ENCODE measurements at regions not wholly inside any gene's neighbourhood (a gene's known extent, or its start where the extent isn't known, plus 50 kb on each side); places are given as distances from the start of the nearest gene placed in this dataset.

DNA sequence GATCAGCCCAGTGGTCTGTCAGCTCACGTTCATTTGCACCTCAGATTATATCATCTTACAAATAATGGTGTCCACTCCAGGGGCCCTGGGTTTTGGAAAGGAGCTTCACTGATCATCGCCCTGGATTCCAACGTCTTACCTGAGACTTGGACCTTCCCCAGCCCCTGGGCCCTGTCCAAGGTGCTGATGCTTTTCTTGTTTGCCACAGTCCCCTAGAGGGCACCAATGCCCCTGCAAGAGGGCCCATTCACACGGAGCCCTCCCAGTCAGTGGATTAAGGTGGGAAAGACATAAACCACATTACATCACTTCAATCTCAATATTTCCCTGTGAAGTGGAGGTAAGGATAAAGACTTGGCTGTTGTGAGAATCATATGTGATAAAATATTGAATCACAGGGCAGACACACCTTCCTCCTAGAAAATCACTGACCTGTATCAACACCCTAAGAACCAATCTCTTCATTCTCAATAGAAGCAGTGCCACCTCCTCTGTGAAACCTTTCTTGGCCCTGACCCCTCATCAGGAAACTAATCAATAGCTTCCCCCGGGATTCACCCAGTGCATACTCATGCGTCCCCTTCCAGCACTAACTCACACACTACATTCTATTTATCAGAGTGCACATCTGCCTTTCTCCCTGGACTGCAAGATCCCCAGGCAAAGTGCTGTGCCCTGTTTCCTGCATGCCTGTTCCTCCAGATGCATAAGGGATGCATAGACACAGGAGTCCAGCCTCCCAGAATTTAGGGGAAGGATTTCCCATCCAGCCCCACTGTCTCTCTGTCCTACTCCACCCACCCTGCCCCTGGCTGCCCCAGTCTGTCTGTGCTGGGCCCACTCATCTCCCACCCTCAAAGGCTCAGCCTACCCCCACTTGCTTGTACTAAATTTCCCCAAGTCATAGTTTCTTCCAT is 167.0 kb downstream of the BUD13 start (continued):
- TF ChIP-seq ZNF614 (CRISPR knock-in tag; IDR thresholded peaks at IDR 0.05; ENCODE audit: borderline replicate concordance) (peak; percentile 60; the same call in 1 of the 2 replicates), KLF16 (CRISPR knock-in tag; IDR thresholded peaks at IDR 0.05) (peak in 1 of 2 experiments; percentile 91; a peak in 2 of 4 replicates), STAG1 (CRISPR knock-in tag; IDR thresholded peaks at IDR 0.05) (peak; percentile 63), GZF1 (CRISPR knock-in tag; IDR thresholded peaks at IDR 0.05) (no peak), AKNA (CRISPR knock-in tag; IDR thresholded peaks at IDR 0.05; ENCODE audit: borderline replicate concordance) (0 out of 2 replicates have a peak, but pooled peaks have one; percentile 68), HMG20A (CRISPR knock-in tag; IDR thresholded peaks at IDR 0.05; ENCODE audit: borderline replicate concordance) (no peak), CENPBD1 (CRISPR knock-in tag; IDR thresholded peaks at IDR 0.05; ENCODE audit: borderline replicate concordance, low read depth) (no peak), ATF3 (CRISPR knock-in tag; IDR thresholded peaks at IDR 0.05) (no peak), ETV6 (CRISPR knock-in tag; conservative IDR thresholded peaks at IDR 0.05) (0 out of 2 replicates have a peak, but pooled peaks have one; percentile 55), YEATS2 (CRISPR knock-in tag; IDR thresholded peaks at IDR 0.05; ENCODE audit: borderline replicate concordance) (peak; percentile 48; the same call in 1 of the 2 replicates), CSRNP1 (CRISPR knock-in tag; IDR thresholded peaks at IDR 0.05) (no peak), RERE (CRISPR knock-in tag; IDR thresholded peaks at IDR 0.05; ENCODE audit: low read depth) (no peak), ZNF670 (CRISPR knock-in tag; IDR thresholded peaks at IDR 0.05; ENCODE audit: borderline replicate concordance) (no peak), ZNF121 (CRISPR knock-in tag; IDR thresholded peaks at IDR 0.05) (no peak), ZSCAN31 (CRISPR knock-in tag; IDR thresholded peaks at IDR 0.05; ENCODE audit: low read depth) (no peak)

Data from HepG2 (cell line).